ENCODE measurements at regions not wholly inside any gene's neighbourhood (a gene's known extent, or its start where the extent isn't known, plus 50 kb on each side); places are given as distances from the start of the nearest gene placed in this dataset.

DNA sequence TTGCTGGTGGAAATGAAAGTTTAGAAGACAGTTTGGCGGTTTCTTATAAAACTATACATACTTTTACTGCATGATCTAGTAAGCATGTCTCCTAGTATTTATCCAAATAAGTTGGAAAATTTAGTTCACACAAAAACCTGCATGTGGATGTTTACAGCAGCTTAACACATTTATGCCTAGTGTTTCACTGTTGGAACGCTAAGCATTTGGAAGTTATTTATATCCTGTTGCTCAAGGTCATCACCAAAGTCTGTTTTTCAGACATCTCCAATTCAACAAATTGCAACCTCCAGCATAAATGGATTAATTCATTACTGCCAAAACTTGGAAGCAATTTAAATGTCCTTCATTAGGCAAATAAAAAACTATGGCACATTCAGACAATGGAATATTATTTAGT lies 461.8 kb downstream of the SUCLA2 start:
- TF ChIP-seq SMC3 (conservative IDR thresholded peaks at IDR 0.05; ENCODE audit: poor library complexity), result no peak
- no peak overlapping the region for H3K4me2 ChIP-seq (ENCODE audit: low read length)
- H3K27me3 ChIP-seq (ENCODE audit: insufficient read depth, low read depth, low read length), result no peaks in the 10 kb centered on the region
- no peaks in the 10 kb centered on the region for H3K9me2 ChIP-seq (ENCODE audit: insufficient read depth, low read length)
- H3K27ac ChIP-seq (ENCODE audit: low read length), result no peak overlapping the region
- no peak overlapping the region for H3K4me3 ChIP-seq (ENCODE audit: low read length)
- H3K9ac ChIP-seq (ENCODE audit: low read length), result no peak overlapping the region
- H3K36me3 ChIP-seq (ENCODE audit: insufficient read depth, low read length), result no peaks in the 10 kb centered on the region
- no peaks in the 10 kb centered on the region for H3F3A ChIP-seq (ENCODE audit: insufficient read depth, low read length, poor library complexity, severe bottlenecking)
- no peaks in the 10 kb centered on the region for H3K9me3 ChIP-seq (ENCODE audit: low read length)
- H4K20me1 ChIP-seq (ENCODE audit: insufficient read depth), result no peaks in the 10 kb centered on the region
- H3K79me2 ChIP-seq (replicated peaks; ENCODE audit: insufficient read depth, low read length), result no peaks in the 10 kb centered on the region
- no peak overlapping the region for H2AFZ ChIP-seq (ENCODE audit: low read depth, low read length)

DNA sequence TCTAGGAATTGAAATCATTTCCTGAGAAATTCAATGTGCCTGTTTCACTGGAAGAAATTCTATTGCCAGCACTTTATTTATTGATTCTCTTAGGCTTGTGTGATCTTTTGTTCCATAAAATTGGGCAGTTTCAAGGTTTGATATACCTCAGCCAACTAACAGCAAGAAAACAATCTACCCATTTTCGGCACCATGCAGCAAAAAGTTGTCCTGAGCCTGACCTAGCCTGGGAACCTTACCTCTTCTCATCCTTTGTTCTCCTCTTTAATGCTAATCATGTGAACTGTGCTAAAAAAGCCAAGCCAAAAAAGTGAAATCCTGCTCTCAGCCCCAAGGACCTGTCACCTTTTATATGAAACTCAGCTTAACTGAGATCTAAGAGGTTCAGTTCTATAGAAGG lies 477.3 kb downstream of the SUCLA2 start:
- H3K4me3 ChIP-seq (ENCODE audit: low read length), result no peak overlapping the region
- no peak overlapping the region for H3K9ac ChIP-seq (ENCODE audit: low read length)
- H2AFZ ChIP-seq (ENCODE audit: low read depth, low read length), result no peak overlapping the region
- no peak overlapping the region for H3K27ac ChIP-seq (ENCODE audit: low read length)
- H3K4me2 ChIP-seq (ENCODE audit: low read length), result no peak overlapping the region
- H3K27me3 ChIP-seq (ENCODE audit: insufficient read depth, low read depth, low read length), result no peaks in the 10 kb centered on the region
- no peaks in the 10 kb centered on the region for H3K9me2 ChIP-seq (ENCODE audit: insufficient read depth, low read length)
- no peaks in the 10 kb centered on the region for H4K20me1 ChIP-seq (ENCODE audit: insufficient read depth)
- TF ChIP-seq TAF1 (IDR thresholded peaks at IDR 0.05; ENCODE audit: low read depth) (no peak), RAD21 (conservative IDR thresholded peaks at IDR 0.05) (no peak), EZH2 (IDR thresholded peaks at IDR 0.05; ENCODE audit: borderline replicate concordance, insufficient read depth, low read length, poor library complexity, severe bottlenecking) (no peak), MXI1 (conservative IDR thresholded peaks at IDR 0.05; ENCODE audit: poor library complexity, severe bottlenecking) (no peak), EP300 (conservative IDR thresholded peaks at IDR 0.05; ENCODE audit: poor library complexity, severe bottlenecking) (no peak), SMC3 (conservative IDR thresholded peaks at IDR 0.05; ENCODE audit: poor library complexity) (no peak), POLR2AphosphoS5 (IDR thresholded peaks at IDR 0.05) (no peak)
- TF ChIP-seq, protein P1, sequence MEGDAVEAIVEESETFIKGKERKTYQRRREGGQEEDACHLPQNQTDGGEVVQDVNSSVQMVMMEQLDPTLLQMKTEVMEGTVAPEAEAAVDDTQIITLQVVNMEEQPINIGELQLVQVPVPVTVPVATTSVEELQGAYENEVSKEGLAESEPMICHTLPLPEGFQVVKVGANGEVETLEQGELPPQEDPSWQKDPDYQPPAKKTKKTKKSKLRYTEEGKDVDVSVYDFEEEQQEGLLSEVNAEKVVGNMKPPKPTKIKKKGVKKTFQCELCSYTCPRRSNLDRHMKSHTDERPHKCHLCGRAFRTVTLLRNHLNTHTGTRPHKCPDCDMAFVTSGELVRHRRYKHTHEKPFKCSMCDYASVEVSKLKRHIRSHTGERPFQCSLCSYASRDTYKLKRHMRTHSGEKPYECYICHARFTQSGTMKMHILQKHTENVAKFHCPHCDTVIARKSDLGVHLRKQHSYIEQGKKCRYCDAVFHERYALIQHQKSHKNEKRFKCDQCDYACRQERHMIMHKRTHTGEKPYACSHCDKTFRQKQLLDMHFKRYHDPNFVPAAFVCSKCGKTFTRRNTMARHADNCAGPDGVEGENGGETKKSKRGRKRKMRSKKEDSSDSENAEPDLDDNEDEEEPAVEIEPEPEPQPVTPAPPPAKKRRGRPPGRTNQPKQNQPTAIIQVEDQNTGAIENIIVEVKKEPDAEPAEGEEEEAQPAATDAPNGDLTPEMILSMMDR (IDR thresholded peaks at IDR 0.05; ENCODE audit: poor library complexity, severe bottlenecking), result no peak
- TF ChIP-seq, protein P2, sequence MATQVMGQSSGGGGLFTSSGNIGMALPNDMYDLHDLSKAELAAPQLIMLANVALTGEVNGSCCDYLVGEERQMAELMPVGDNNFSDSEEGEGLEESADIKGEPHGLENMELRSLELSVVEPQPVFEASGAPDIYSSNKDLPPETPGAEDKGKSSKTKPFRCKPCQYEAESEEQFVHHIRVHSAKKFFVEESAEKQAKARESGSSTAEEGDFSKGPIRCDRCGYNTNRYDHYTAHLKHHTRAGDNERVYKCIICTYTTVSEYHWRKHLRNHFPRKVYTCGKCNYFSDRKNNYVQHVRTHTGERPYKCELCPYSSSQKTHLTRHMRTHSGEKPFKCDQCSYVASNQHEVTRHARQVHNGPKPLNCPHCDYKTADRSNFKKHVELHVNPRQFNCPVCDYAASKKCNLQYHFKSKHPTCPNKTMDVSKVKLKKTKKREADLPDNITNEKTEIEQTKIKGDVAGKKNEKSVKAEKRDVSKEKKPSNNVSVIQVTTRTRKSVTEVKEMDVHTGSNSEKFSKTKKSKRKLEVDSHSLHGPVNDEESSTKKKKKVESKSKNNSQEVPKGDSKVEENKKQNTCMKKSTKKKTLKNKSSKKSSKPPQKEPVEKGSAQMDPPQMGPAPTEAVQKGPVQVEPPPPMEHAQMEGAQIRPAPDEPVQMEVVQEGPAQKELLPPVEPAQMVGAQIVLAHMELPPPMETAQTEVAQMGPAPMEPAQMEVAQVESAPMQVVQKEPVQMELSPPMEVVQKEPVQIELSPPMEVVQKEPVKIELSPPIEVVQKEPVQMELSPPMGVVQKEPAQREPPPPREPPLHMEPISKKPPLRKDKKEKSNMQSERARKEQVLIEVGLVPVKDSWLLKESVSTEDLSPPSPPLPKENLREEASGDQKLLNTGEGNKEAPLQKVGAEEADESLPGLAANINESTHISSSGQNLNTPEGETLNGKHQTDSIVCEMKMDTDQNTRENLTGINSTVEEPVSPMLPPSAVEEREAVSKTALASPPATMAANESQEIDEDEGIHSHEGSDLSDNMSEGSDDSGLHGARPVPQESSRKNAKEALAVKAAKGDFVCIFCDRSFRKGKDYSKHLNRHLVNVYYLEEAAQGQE (IDR thresholded peaks at IDR 0.05; ENCODE audit: borderline replicate concordance), result no peak
- H3K36me3 ChIP-seq (ENCODE audit: insufficient read depth, low read length), result no peaks in the 10 kb centered on the region
- no peaks in the 10 kb centered on the region for H3K9me3 ChIP-seq (ENCODE audit: low read length)
- H3F3A ChIP-seq (ENCODE audit: insufficient read depth, low read length, poor library complexity, severe bottlenecking), result no peaks in the 10 kb centered on the region
- H3K79me2 ChIP-seq (replicated peaks; ENCODE audit: insufficient read depth, low read length), result no peaks in the 10 kb centered on the region

All from neural cell (in vitro differentiated cells).